ENCODE measurements at regions not wholly inside any gene's neighbourhood (a gene's known extent, or its start where the extent isn't known, plus 50 kb on each side); places are given as distances from the start of the nearest gene placed in this dataset.

GRCh38 chr2:66324356-66324755 is 110.6 kb upstream of the MEIS1 start:
- TF ChIP-seq, protein P1, sequence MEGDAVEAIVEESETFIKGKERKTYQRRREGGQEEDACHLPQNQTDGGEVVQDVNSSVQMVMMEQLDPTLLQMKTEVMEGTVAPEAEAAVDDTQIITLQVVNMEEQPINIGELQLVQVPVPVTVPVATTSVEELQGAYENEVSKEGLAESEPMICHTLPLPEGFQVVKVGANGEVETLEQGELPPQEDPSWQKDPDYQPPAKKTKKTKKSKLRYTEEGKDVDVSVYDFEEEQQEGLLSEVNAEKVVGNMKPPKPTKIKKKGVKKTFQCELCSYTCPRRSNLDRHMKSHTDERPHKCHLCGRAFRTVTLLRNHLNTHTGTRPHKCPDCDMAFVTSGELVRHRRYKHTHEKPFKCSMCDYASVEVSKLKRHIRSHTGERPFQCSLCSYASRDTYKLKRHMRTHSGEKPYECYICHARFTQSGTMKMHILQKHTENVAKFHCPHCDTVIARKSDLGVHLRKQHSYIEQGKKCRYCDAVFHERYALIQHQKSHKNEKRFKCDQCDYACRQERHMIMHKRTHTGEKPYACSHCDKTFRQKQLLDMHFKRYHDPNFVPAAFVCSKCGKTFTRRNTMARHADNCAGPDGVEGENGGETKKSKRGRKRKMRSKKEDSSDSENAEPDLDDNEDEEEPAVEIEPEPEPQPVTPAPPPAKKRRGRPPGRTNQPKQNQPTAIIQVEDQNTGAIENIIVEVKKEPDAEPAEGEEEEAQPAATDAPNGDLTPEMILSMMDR (IDR thresholded peaks at IDR 0.05): no peak
- TF ChIP-seq POLR2A (IDR thresholded peaks at IDR 0.05): no peak
